ENCODE measurements at regions not wholly inside any gene's neighbourhood (a gene's known extent, or its start where the extent isn't known, plus 50 kb on each side); places are given as distances from the start of the nearest gene placed in this dataset.
A peak's percentile ranks its signal among the peaks of the same experiment; 100 is the strongest.
"Not testable (repeated sequence)": the region's sequence is repeated elsewhere in the genome, so short reads cannot be mapped to it uniquely, and the experiment has no call there.

DNA sequence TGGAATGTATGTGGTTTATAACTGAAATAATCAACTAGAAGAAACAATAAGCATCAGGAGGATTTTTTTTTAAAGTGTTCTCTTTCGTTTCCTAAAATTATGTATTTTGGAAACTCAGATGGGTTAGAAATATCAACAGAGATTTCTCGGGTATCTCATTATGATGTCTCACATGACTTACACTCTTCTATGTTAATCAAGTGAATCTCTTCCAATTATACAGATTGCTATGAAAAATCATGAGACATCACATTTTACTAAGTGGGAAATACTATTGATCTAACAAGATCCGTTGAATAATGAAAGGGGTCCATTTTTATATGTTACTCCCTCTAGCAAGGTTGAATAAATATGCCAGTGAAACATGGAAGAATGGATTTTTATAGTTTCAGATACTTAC, 54.7 kb upstream of the NRIP1 start:
- no peak for TF ChIP-seq Cebpa-rat (IDR thresholded peaks at IDR 0.05)
- H3K9ac ChIP-seq, result no peak overlapping the region
- 0 out of 22 replicates have a peak, but pooled peaks cover 0 to 3% (median 0%) of the 10 kb centered on the region in 11 experiments for H3K9me3 ChIP-seq (replicated peaks in 1 of 11)
- H3K4me1 ChIP-seq, result peaks cover 13 to 32% (median 27%) of the 10 kb centered on the region in 10 experiments
- no peaks in the 10 kb centered on the region for H3K27me3 ChIP-seq
- H3K36me3 ChIP-seq, result no peaks in the 10 kb centered on the region
- H3K4me2 ChIP-seq, result peak overlapping the region; percentile 39 to 79 (median 57); a peak in 20 of 22 replicates
- H3K4me3 ChIP-seq, result 0 out of 20 replicates have a peak overlapping the region, but pooled peaks of 1 of the 10 experiments have one; percentile 14
- no peaks in the 10 kb centered on the region for H4K20me1 ChIP-seq
- H3K27ac ChIP-seq, result no peak overlapping the region; a peak in 1 of 22 replicates

DNA sequence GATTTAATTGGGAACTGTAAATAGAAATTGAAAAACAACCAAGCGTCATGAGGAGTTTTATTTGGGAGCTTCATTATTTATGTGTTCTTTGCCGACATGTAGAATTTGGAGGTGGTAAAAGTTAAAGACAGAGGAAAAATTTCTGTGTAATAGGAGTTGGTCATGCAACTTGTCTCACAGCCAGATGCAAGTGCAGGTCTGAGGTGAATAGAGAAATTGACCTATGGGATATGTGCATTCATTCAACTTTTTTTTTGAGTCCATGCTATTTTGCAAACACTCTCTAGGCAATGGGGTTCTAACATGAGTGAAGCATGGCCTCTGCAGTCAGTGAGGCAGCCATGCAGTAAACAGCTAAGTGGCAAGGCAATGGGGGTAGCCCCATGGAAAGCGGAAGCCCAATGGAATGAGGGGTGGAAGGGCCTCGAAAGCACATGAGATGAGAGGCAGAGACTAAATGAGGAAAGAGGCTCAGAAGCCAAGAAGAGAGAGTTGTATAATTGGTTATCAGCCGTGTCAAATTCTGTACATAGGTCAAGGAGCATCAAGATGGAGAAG, 56.4 kb upstream of the NRIP1 start:
- H3K27me3 ChIP-seq, result no peaks in the 10 kb centered on the region
- H3K4me2 ChIP-seq, result peak overlapping the region in 8 of 11 experiments; percentile 14 to 75 (median 40); a peak in 13 of 22 replicates
- H3K4me3 ChIP-seq, result no peak overlapping the region
- H3K9ac ChIP-seq, result no peak overlapping the region
- peak overlapping the region in 4 of 11 experiments; percentile 7 to 39 (median 14); a peak in 4 of 22 replicates for H3K27ac ChIP-seq
- peaks cover 0 to 7% (median 2%) of the 10 kb centered on the region in 11 experiments; a peak in 7 of 22 replicates for H3K9me3 ChIP-seq (replicated peaks in 1 of 11)
- no peak for TF ChIP-seq Cebpa-rat (IDR thresholded peaks at IDR 0.05)
- H3K36me3 ChIP-seq, result no peaks in the 10 kb centered on the region
- no peaks in the 10 kb centered on the region for H4K20me1 ChIP-seq
- peaks cover 13 to 36% (median 27%) of the 10 kb centered on the region in 10 experiments for H3K4me1 ChIP-seq

DNA sequence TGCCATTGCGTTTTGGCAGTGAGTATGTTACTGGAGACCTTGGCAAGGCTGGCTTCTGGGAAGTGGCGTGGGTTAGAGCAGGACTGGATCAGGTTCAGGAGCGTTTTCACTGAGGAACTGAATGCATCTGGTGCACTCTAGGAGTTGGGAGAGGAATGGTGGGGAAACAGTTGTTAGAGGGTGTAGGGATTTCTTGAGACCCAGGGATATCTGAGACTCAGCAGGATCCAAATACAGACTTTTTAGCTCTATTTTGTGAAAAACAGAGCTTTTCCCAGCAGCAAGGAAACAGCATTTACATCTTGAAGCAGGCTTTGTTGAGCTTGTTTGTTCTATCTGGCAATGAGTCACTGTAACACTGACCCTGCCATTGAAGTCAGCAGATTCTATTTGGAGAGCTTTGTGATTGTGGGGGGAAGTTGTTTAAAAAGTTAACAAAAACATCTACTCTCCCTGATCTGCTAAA, 56.9 kb upstream of the NRIP1 start:
- TF ChIP-seq Cebpa-rat (IDR thresholded peaks at IDR 0.05), result no peak
- H4K20me1 ChIP-seq, result no peaks in the 10 kb centered on the region
- H3K27me3 ChIP-seq, result no peaks in the 10 kb centered on the region
- no peaks in the 10 kb centered on the region for H3K36me3 ChIP-seq
- H3K4me1 ChIP-seq, result peaks cover 13 to 36% (median 27%) of the 10 kb centered on the region in 10 experiments
- peak overlapping the region; percentile 5 to 75 (median 39); a peak in 19 of 22 replicates for H3K4me2 ChIP-seq
- peak overlapping the region in 4 of 11 experiments; percentile 7 to 39 (median 14); a peak in 5 of 22 replicates for H3K27ac ChIP-seq
- H3K9me3 ChIP-seq (replicated peaks in 1 of 11), result peaks cover 0 to 8% (median 4%) of the 10 kb centered on the region in 11 experiments; a peak in 7 of 22 replicates
- no peak overlapping the region for H3K4me3 ChIP-seq
- no peak overlapping the region; a peak in 1 of 22 replicates for H3K9ac ChIP-seq

DNA sequence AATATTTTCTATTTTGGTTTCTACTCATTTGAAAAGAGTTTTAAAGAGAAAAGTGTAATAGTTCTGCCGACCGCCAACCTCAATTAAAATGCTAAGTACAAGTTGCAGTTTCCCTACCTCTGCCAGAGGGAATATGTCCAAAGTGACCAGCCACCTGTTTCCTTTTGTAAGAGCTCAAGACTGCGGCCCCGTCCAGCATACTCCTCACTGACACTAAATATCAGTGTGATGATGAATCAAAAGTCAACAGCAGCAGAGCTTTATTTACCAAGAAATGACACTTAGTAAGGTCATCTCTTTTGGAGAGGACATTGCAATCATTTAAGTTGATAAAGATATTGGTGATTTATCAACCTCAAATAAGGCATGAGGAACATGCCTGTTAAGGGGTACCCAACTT, 57.4 kb upstream of the NRIP1 start:
- Histone ChIP-seq H3K4me1 (peaks cover 13 to 38% (median 27%) of the 10 kb centered on the region in 10 experiments), H3K9ac (no peak overlapping the region), H3K27me3 (no peaks in the 10 kb centered on the region), H4K20me1 (no peaks in the 10 kb centered on the region), H3K9me3 (replicated peaks in 1 of 11) (peaks cover 0 to 8% (median 4%) of the 10 kb centered on the region in 11 experiments; a peak in 9 of 22 replicates), H3K4me2 (peak overlapping the region; percentile 5 to 75 (median 39); a peak in 17 of 22 replicates), H3K4me3 (no peak overlapping the region), H3K27ac (no peak overlapping the region), H3K36me3 (no peaks in the 10 kb centered on the region)
- TF ChIP-seq Cebpa-rat (IDR thresholded peaks at IDR 0.05), result no peak

DNA sequence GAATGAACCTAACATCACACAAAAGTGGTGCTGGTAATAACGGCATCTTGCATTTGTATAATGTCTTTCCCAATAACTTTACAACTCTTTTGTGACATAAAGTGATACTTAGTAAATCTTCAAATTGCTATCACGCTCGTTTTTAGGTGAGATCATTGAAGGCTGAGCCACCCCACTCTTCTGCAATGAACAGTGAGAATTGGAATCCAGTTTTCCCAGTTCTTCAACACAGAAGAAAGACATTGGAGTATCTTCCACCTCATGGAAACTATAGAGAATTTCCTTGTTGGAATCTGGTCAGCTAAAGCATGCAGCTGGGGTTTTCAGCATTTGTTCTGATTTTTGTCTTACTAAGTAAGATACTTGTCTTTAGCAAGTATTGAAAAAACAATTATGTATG, 59.9 kb upstream of the NRIP1 start:
- no peaks in the 10 kb centered on the region for H3K27me3 ChIP-seq
- H3K27ac ChIP-seq, result no peak overlapping the region
- no peak overlapping the region for H3K4me3 ChIP-seq
- no peaks in the 10 kb centered on the region for H4K20me1 ChIP-seq
- peaks cover 0 to 17% (median 12%) of the 10 kb centered on the region in 11 experiments; a peak in 12 of 22 replicates for H3K9me3 ChIP-seq (replicated peaks in 1 of 11)
- TF ChIP-seq Cebpa-rat (IDR thresholded peaks at IDR 0.05), result no peak
- H3K4me2 ChIP-seq, result 0 out of 22 replicates have a peak overlapping the region, but pooled peaks of 1 of the 11 experiments have one; percentile 33
- no peaks in the 10 kb centered on the region for H3K36me3 ChIP-seq
- H3K4me1 ChIP-seq, result peaks cover 6 to 47% (median 17%) of the 10 kb centered on the region in 10 experiments; a peak in 14 of 20 replicates
- H3K9ac ChIP-seq, result no peak overlapping the region

DNA sequence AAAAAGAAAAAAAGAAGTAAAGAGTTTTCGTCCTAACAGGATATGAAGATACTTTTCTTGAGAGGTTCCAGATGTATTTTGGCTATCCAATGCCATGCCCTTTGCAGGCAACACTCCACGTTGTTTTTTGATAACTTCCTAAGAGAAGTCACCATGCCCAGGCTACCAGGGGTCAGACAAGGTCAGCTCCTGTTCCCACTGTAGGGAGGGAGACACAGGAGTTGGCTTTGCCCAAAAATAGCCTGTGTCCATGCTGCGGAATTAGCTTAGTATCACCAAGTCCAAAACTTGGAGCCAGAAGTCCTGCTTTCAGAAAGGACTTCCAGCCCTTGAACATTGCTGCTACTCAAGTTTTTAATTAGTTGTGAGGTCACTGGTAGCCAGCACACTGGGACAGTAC, 62.1 kb upstream of the NRIP1 start:
- Histone ChIP-seq H3K27me3 (no peaks in the 10 kb centered on the region), H3K27ac (no peak overlapping the region), H3K36me3 (no peaks in the 10 kb centered on the region), H3K9me3 (replicated peaks in 1 of 11) (peaks cover 4 to 32% (median 18%) of the 10 kb centered on the region in 11 experiments; a peak in 19 of 22 replicates), H3K4me1 (peaks cover under 1 to 35% (median 10%) of the 10 kb centered on the region in 10 experiments; a peak in 14 of 20 replicates), H3K4me2 (peak overlapping the region in 2 of 11 experiments; percentile 16 to 19; a peak in 2 of 22 replicates), H4K20me1 (no peaks in the 10 kb centered on the region), H3K9ac (no peak overlapping the region), H3K4me3 (no peak overlapping the region)
- no peak for TF ChIP-seq Cebpa-rat (IDR thresholded peaks at IDR 0.05)

DNA sequence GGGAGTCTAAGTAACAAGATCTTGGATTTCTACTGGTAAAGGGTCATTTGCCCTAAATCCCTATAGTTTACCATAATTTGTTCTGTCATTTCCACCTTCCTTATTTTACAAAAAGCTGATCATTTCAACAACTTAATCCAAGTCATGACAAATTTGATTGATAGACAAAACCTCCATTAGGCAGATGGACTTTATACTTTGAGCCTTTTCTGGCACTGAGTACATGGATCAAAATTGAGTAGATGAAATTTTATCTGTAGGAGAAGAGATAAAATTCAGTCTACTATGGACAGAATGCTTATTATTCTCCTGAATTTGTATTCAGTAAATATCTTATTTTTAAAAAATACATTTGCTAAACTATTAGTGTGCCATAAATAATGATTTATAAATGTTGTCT, 62.6 kb upstream of the NRIP1 start:
- no peaks in the 10 kb centered on the region for H4K20me1 ChIP-seq
- H3K27me3 ChIP-seq, result no peaks in the 10 kb centered on the region
- peak overlapping the region in 1 of 11 experiments; percentile 51; a peak in 1 of 22 replicates for H3K4me2 ChIP-seq
- no peak overlapping the region for H3K4me3 ChIP-seq
- no peaks in the 10 kb centered on the region for H3K36me3 ChIP-seq
- H3K27ac ChIP-seq, result no peak overlapping the region
- peaks cover 0 to 30% (median 6%) of the 10 kb centered on the region in 10 experiments; a peak in 9 of 20 replicates for H3K4me1 ChIP-seq
- no peak overlapping the region for H3K9ac ChIP-seq
- peaks cover 9 to 37% (median 23%) of the 10 kb centered on the region in 11 experiments; a peak in 20 of 22 replicates for H3K9me3 ChIP-seq (replicated peaks in 1 of 11)
- no peak for TF ChIP-seq Cebpa-rat (IDR thresholded peaks at IDR 0.05)

DNA sequence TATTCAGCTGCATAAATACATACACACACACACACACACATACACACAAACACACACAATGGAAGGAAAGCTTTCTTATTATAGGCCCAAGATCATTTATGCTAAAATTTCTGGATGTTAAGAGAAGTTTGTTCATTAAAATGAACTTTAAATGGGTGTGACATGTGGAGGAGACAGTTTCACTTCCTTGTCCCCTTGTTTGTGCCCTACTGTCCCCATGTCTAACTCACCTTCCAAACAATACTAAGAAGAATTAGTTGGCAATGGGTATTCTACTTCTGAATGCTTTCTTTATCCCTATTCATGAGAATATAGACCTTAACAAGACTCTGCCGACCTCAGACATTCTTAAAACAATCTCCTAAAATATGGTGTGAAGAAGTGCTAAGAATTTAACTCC, 63.5 kb upstream of the NRIP1 start:
- no peaks in the 10 kb centered on the region for H4K20me1 ChIP-seq
- peak overlapping the region in 3 of 11 experiments; percentile 39 to 57 (median 51); a peak in 6 of 22 replicates for H3K4me2 ChIP-seq
- no peak for TF ChIP-seq Cebpa-rat (IDR thresholded peaks at IDR 0.05)
- H3K4me1 ChIP-seq, result peaks cover 0 to 27% (median 6%) of the 10 kb centered on the region in 10 experiments; a peak in 8 of 20 replicates
- H3K9ac ChIP-seq, result no peak overlapping the region
- no peak overlapping the region for H3K4me3 ChIP-seq
- no peak overlapping the region for H3K27ac ChIP-seq
- no peaks in the 10 kb centered on the region for H3K27me3 ChIP-seq
- H3K9me3 ChIP-seq (replicated peaks in 1 of 11), result peaks cover 17 to 45% (median 31%) of the 10 kb centered on the region in 11 experiments; a peak in 21 of 22 replicates
- no peaks in the 10 kb centered on the region for H3K36me3 ChIP-seq

DNA sequence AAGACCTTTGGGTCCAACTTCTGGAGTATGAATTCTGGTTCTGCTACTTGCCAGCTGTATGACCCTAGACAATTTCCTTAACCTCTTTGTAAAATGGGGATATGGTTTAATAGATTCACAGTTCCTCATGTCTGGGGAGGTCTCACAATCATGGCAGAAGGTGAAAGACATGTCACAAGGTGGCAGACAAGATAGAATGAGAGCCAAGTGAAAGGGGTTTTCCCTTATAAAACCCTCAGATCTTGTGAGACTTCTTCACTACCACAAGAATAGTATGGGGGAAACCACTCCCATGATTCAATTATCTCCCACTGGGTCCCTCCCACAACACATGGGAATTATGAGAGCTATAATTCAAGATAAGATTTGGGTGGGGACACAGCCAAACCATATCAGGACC, 63.9 kb upstream of the NRIP1 start:
- H3K9ac ChIP-seq, H3K27me3 ChIP-seq, H4K20me1 ChIP-seq, H3K36me3 ChIP-seq, H3K27ac ChIP-seq, H3K4me3 ChIP-seq: not testable (repeated sequence)
- Histone ChIP-seq H3K9me3 (replicated peaks in 1 of 11) (peaks cover 17 to 49% (median 32%) of the 10 kb centered on the region in 11 experiments; a peak in 21 of 22 replicates), H3K4me2 (peak overlapping the region in 3 of 11 experiments; percentile 39 to 57 (median 51); a peak in 6 of 22 replicates), H3K4me1 (peaks cover 0 to 28% (median 6%) of the 10 kb centered on the region in 10 experiments; a peak in 10 of 20 replicates)
